ENCODE measurements at regions not wholly inside any gene's neighbourhood (a gene's known extent, or its start where the extent isn't known, plus 50 kb on each side); places are given as distances from the start of the nearest gene placed in this dataset.
"Not testable (repeated sequence)": the region's sequence is repeated elsewhere in the genome, so short reads cannot be mapped to it uniquely, and the experiment has no call there.

DNA sequence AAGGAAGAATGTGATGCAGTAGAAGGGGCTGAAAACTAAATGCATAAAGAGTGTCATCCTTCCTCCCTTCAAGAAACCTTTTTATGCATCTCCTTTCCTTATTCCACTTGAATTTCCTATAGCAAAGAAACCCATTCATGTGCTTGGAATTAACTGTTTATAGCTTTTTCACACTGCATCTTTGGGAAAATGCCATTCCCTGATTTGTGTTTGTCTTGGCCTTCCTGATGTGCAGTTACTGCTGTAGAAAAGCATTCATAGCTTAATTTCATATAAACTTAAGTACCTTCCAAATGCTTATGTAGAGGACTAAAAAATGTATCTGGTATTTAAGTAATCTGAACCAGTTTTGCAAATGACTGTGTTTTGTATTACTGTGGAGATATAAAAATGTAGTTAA is 61.8 kb downstream of the SDR9C7 start:
- DNase-seq (ENCODE audit: low spot score), result no peak

GRCh38 chr12:56867216-56867615 is 67.0 kb downstream of the SDR9C7 start:
- no peak for DNase-seq (ENCODE audit: low spot score)

- no peak for DNase-seq (ENCODE audit: low spot score)
These were observed 67.7 kb downstream of the SDR9C7 start for GRCh38 chr12:56866493-56866892.

- no peak for DNase-seq (ENCODE audit: low spot score)
These were observed 69.9 kb downstream of the SDR9C7 start for GRCh38 chr12:56864318-56864717.

DNA sequence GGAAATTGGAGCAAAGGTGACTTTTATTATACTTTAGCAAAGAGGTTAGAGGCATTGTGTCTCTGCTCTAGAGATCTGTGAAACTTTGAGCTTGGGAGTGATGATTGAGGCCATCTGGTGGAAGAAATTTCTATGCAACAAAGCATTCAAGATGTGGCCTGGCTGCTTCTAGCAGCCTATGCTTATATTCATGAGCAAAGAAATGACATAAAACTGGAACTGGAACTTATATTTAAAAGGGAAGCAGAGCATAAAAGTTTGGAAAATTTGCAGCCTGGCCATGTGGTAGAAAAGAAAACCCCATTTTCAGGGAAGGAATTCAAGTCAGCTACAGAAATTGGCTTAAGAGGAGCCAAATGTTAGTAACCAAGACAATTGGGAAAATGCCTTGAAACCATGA is 70.4 kb downstream of the SDR9C7 start:
- no peak for DNase-seq (ENCODE audit: low spot score)

DNA sequence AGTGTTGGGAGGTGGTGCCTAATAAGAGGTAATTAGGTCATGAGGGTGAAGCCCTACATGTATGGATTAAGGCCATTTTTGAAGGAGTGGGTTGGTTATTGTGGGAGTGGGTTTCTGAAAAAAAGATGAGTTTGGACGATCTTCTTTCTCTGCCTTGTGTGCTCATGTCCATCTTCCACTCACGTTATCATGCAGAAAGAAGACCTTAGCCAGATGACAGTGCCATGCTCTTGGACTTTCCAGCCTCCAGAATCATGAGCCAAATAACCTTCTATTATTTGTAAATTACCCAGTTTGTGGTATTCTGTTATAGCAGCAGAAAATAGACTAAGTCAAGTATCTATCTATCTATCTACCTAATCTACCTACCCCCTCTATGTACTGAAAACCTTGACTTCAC is 71.9 kb downstream of the SDR9C7 start:
- no peak for DNase-seq (ENCODE audit: low spot score)

- DNase-seq (ENCODE audit: low spot score), result not testable (repeated sequence)
These were observed 80.7 kb downstream of the SDR9C7 start for GRCh38 chr12:56853392-56853978.

GRCh38 chr12:56851462-56851861 is 82.7 kb downstream of the SDR9C7 start:
- DNase-seq (ENCODE audit: low spot score), result no peak

GRCh38 chr12:56840922-56841321 is 77.8 kb downstream of the HSD17B6 start:
- peak; percentile 12 for DNase-seq (ENCODE audit: low spot score)

DNA sequence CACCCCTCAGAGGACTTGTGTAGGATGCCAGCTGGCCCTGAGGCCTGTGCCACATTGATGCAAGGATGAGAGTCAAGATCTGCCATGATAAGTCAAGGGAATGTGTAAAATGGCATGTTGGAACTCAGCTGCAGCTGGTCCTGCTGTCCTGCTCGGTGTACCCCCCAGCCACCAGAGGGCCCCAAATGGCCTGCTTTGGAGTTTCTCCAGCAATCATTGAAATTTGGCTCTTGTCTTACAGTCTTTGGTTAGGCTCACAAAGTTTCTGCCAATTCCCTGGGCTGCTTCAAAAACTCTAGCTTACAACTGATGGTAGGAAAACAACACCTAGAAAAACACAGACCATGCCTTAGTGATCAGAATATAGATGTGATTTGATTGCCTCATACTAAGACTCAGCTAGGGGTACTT is 76.8 kb downstream of the HSD17B6 start:
- DNase-seq (ENCODE audit: low spot score), result peak; percentile 53

- no peak for DNase-seq (ENCODE audit: low spot score)
These were observed 76.3 kb downstream of the HSD17B6 start for GRCh38 chr12:56839489-56839848.

DNA sequence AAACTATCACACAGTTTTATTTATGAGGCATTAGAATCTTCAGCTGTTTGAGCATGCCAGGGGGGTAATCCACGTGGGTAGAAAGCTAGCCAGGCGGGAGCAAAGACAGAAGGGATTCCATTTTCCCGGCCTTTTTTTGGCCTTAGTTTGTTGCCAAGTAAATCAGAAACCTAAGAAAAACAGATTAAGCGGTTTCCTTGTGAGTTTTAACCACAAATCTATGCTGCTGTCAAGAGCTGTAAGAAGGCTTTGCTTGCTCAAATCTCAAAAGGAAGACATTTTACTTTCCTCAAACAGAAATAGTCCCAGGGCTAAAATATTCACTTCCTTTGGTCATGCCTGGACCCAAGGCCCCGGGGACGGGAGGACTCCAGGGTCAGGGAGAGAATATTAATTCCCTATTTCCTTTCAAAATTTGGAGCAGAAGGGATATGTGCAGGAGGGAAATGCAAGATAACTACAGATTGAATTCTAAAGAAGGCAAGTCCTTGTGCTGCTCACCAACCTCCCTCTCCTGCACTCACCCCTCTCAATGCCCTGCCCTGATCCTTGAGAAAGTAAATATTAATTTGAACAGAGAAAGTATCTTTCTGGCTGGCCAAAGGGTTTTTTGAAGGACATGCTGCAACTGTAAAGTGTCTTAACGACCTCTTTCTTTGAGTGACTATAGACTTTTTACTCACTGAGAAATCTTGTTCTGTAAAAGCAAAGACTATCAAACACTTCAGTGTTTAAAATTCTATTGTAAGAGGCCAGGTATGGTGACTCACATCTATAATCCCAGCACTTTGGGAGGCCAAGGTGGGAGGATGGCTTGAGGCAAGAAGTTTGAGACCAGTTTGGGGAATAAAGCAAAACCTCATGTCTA is 75.7 kb downstream of the HSD17B6 start:
- DNase-seq (ENCODE audit: low spot score), result peak; percentile 75
